ENCODE measurements at regions not wholly inside any gene's neighbourhood (a gene's known extent, or its start where the extent isn't known, plus 50 kb on each side); places are given as distances from the start of the nearest gene placed in this dataset.

- no peak for DNase-seq
Observed at GRCh38 chr4:108520807-108521206, 99.6 kb upstream of the RPL34 start.

GRCh38 chr4:108519911-108520601, 100.3 kb upstream of the RPL34 start:
- DNase-seq: no peak

GRCh38 chr4:108519208-108519833, 101.1 kb upstream of the RPL34 start:
- DNase-seq: no peak

- DNase-seq: peak; percentile 43
Observed at GRCh38 chr4:108512615-108513505, 107.5 kb upstream of the RPL34 start.

GRCh38 chr4:108511618-108512017, 108.8 kb upstream of the RPL34 start:
- no peak for DNase-seq

- no peak for DNase-seq
Observed at GRCh38 chr4:108502356-108502755, 118.0 kb upstream of the RPL34 start.

- no peak for DNase-seq
Observed at GRCh38 chr4:108498925-108499324, 121.5 kb upstream of the RPL34 start.

DNA sequence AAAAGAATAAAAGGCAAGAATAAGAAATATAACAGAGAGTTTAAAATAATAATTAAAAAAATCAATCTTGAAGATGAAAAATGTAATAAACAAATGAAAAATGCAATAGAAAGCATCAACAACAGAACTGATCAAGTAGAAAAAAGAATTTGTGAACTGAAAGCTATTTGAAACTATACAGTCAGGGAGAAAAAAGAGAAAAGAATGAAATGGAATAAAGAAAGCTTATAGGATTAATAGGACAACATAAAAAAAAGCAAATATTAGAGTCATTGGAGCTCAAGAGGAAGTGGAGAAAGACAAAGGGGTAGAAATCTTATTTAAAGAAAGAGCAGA, 126.8 kb upstream of the RPL34 start:
- DNase-seq: no peak

DNA sequence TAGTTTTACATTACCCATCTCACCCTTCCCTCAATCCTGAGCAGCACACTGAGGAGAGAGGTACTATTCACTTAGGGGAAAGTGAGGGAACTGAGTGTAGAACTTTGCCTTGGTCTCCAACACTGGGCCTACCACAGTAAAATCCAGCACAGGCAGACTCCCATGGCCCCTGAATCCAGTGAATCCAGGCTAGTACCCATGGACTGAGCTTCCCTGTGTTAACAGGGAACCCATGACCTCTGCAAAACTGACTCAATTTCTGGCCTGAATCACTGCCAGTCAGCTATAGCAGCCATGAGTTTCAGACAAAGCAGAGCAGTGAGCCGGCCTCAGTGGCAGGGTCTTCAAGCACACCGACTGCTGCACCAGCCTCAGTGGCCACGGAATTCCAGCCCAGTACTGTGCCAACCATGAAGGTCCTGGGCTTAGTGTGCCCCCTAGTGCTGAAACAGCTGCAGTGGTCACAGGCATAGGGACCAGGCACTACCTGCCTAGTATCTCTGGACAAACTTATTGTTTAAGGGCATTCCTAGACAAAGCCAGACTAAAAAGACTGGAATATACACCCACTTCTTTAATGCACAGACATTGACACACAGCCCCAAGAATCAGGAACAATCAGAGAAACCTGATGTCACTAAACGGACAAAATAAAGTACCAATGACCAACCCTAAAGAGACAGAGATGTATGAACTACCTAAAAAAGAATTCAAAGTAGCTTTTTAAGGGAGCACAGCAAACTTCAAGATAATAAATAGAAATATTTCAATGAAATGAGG, 127.4 kb upstream of the RPL34 start:
- DNase-seq: no peak

GRCh38 chr4:108488865-108489264, 131.5 kb upstream of the RPL34 start:
- no peak for DNase-seq

GRCh38 chr4:108486046-108486445, 134.3 kb upstream of the RPL34 start:
- DNase-seq: no peak

- DNase-seq: no peak
Observed at GRCh38 chr4:108484187-108484586, 136.2 kb upstream of the RPL34 start.

- no peak for DNase-seq
Observed at GRCh38 chr4:108483650-108484049, 136.7 kb upstream of the RPL34 start.

GRCh38 chr4:108483079-108483478, 137.3 kb upstream of the RPL34 start:
- no peak for DNase-seq

GRCh38 chr4:108480881-108481280, 139.5 kb upstream of the RPL34 start:
- DNase-seq: no peak

GRCh38 chr4:108477527-108478108, 142.8 kb upstream of the RPL34 start:
- no peak for DNase-seq

DNA sequence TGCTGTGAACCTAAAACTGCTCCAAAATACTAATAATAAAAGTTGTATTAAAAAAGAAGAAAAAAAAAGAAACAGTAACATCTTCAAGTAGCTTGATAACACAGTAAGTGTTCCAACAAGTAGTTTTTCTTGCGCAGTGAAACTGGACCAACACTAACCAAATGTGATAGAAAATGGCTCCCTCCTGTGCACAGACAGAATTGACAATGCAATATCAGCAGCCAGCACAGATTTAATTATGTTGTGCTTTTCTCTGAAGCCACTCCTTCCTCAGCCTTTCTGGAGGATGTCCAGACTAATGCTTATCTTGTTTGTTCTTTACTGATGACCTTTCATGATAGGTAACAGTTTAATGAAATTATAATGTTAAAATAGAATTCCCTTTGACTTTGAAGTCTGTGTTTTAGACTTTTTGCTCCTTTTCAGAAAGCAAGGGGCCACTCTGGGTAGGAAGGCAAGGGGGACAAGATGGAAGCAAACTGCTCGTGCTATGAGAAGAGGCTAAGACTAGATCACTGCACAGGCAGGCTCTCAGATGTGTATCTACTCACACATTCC, 147.1 kb upstream of the RPL34 start:
- no peak for DNase-seq

- DNase-seq: no peak
Observed at GRCh38 chr4:108466936-108467902, 153.2 kb upstream of the RPL34 start.

DNA sequence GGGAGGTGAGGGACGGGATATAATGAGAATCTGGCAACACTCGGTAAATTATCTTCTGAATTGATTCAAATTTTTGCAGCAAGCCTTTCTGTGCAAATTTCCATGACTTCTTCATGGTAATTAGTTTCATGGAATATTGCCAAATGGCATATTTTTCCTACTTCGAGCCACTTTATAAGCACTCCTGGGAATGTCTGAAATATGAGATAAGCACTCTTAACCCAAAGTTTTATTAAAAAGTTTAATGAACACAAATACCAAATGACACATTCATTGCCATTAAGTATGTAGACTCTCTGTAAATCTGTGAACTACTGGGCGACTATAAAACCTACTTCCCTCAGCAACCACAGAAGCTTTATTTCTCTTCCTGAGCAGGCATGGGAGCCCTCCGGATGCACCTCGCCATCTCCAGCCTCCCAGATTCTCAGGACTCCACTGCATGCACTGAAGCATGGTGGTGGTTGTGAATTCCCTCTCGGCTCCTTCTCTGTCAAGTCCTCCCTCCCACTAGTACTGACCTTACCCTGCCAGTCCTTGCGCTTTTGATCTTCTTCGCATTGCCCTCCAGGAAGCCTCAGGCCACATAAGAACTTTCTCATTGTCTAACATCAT, 154.4 kb upstream of the RPL34 start:
- DNase-seq: no peak

DNA sequence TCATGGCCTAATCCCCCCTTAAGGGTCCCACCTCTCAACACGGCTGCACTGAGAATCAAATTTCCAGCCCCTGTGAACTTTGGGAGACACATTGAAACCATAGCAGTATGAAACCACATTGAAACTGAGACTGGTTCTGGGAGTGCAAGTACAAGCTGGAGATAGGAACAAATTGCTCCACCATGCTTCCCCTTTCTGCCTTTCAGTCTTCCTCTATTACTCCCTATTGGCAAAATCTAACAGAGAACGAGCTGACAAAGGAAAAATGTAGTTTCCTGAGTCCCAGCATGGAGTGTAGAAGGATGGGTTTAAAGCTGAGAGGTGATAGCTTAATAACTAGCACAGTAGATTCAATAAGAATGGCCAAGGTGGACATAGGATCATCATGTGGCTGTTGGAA, 161.7 kb upstream of the RPL34 start:
- DNase-seq: no peak

- DNase-seq: no peak
Observed at GRCh38 chr4:108454227-108454626, 166.1 kb upstream of the RPL34 start.
